GM18498 (cell line): ENCODE measurements at regions not wholly inside any gene's neighbourhood (a gene's known extent, or its start where the extent isn't known, plus 50 kb on each side); places are given as distances from the start of the nearest gene placed in this dataset.
A peak's percentile ranks its signal among the peaks of the same experiment; 100 is the strongest.

Source experiments
- ATAC-seq: cut with Tn5 transposase; IDR thresholded peaks from one replicate; pipeline ENCODE4 v1.9.1; 2021; ENCODE audit warnings: mild to moderate bottlenecking, moderate library complexity; ENCODE audit not compliant: unreplicated experiment

DNA sequence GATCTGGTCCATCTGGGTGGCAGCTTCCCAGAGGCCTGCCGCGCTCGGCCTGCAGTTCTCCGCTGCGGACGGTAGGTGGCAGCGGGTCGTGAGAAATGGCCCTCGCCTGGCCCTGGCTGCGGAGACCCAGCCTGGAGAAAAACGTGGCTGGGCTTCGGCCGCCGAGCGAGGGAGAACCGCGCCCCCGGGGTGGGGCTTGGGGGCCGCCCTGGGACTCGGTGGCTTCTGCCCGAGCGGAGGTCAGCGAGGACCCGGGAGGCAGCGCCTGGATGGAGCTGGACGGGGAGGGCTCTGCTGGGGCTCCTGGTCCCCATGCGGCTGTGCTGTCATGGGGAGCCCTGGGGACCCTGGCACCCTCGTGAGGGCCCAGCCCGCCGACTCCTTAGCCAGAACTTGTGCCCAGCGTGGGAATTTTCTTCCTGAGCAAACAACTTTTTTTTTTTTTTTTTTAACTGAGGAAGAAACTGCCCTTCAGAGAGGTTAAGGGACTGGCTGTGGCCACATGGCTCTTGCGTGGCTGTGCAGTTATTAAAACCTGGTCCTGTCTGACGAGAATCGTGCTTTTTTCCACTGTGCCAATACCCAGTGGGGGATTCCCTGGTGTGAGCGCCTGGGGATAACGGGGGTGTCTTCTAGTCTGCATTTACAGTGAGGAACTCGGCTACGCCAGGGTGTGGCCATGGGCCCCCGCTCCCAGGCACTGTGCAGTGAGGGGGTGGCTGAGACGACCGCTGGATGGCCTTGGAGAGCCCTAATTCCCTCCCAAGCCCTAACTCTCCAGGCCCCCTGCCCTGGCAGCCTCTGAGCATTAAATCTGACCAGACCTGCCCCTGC lies 535.6 kb downstream of the INSC start:
- ATAC-seq: peak; percentile 99

DNA sequence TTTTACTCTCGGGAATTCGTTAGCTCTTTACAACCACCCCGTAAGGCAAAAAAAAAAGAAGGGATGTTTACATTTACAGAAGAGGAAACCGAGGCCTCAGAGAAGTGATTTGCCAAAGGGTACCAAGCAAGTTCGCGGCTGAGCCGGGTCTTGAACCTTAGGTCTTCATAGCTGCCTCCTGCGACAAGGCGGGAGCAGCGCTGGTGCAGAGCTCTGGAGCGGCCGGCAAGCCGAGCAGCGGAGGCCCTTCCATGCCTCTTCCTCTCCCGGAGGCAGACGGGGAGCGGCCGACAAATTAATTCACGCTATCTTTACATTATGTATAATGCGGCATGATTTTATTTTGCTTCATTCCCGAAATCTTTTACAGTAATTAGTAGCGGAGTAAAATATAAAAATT lies 536.3 kb downstream of the INSC start:
- ATAC-seq: no peak

DNA sequence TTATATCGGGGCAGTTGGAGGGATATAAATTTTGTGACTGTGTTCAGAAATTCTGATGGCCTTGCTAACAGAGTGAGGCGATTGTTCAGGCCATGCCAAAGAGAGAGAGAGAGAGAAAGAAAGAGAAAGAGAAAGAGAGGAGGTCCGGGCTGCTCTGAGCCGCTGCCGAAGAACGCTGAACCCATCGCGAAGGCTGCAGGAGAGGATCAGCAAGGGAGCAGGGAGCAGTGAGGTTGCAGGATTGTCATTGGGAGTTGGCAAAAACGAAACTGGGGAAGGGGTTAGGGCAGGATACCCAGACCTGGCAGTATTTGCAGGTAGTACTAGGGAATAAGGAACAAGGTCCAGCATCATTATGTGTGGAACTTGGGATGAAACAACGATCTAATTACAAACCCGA lies 537.1 kb downstream of the INSC start:
- no peak for ATAC-seq

DNA sequence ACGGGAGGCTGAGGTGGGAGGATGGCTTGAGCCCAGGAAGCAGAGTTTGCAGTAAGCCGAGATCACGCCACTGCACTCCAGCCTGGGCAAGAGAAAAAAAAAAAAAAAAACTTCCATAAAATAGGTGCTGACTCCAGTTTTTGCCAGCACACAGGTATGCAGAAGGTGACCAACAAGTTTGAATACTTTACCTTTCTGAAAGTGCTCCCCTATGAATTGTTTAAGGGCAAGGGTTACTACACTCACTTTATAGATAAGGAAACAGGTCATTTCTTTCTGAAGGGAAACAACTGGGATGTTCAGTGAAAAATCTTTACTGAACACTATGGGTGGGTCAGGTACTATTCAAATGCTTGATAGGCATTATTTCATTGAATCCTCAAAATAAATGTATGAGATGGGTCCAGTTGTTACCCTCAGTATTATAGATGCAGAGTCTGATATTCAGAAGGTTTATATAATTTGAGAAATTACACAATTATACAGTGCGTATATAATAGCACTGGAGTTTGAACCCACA lies 538.5 kb downstream of the INSC start:
- no peak for ATAC-seq

DNA sequence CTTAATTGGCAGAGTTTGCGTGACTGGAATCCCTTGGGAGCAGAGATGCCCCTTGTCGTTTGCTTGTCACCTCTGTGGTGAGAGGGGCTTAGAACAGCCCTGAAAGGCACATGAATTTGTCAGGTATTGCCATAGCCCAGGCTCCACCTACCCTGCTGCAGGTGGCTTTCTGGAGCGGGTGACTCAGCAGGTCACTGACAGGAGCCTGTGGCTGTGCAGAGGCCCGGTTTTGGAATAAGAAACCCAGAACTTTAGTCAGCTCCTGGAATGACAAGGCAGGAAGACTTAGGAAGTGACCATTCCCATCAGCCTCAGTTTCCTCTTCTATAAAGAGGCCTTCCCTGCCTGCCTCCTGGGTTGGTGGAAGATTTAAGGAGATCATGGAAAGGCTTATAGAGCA lies 539.7 kb downstream of the INSC start:
- no peak for ATAC-seq

DNA sequence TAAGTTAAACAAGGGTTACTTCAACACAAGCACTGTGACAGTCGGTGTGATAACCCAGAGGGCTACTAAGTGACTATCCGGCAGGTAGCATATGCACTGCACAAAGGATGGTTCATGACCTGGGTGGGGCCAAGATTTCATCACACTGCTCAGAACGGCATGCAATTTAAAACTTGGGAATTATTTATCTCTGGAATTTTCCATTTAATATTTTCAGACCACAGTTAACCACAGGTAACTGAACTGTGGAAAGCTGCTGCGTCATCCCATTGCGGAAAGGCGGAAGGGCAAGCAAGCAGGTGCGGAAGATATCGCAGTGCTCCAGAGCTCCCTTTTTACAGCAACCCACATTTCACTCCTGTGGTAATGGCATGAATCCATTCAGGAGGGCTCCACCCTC lies 540.8 kb downstream of the INSC start:
- no peak for ATAC-seq

DNA sequence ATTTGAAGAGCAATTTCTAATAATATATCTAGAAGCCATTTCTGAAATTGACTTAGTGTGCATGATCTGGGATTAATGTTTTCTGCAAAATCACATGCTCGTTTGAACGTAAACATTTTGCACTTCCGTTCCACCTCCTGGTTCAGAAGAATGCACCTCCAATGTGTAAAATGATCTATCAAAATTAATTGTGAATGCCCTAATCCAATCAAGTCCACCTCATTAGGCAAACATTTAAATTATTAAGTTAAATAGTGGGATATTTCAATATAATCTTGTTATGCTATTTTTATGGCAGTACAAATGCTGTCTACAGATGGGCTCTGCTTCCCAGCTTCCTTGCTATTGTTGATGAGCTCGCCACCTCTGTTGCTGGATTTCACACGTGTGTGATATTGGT lies 542.5 kb downstream of the INSC start:
- no peak for ATAC-seq

DNA sequence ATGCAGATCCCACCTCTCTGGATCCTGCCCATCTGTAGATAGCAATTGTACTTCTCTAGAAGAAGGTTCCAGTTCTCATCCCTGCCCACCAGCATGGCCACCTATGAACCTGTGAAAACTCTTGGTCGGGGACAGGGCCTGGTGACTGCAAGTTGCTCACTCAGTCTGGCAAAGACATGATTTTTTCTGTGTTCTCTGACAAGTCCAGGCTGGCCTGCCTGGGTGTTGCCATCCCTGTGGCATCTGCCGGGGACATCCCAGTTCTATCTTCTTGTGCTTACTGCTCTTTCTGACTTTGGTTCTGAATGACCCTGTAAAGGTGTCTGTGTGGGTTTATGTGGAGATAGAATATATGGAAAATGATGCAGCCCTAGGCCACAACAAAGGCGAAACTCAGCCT lies 545.8 kb downstream of the INSC start:
- no peak for ATAC-seq

DNA sequence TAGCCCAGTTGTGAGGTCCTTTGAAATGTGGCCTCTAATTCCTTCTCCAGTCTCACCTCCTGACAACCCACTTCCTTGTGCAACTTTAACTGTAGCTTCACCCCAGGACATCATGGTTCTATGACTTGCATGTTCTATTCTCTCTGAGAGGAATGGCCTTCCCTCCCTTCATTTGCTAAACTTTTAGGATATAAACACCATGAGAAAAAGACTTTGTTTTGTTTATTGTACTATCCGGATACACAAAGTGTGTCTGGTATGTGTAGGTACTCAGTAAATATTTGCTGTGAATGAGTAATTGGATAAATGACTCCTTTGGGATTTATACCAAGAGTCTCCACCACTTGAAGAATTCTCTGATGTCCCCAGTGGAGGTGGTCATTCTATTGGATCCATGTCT lies 547.6 kb downstream of the INSC start:
- ATAC-seq: no peak

DNA sequence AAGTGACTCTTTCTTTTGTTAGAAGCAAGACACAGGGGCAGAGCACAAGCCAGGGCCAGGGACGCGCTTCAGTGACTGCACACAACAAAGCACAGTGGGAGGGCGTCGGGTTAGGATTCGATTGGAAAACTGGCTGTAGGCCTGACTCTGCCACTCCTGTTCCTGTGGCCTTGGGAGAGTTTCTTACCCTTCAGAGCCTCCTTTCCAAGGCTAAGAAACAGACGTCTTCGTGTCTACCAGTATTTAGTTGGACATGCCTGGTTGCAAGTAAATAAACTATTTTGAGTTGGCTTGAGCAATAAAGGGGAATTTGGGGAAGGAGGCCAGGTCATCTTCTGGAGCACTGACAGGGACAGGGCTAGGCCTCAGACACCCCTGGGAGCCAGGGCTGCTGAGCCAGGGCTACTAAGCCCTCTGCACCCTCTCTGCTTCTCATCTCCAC lies 549.1 kb downstream of the INSC start:
- no peak for ATAC-seq

DNA sequence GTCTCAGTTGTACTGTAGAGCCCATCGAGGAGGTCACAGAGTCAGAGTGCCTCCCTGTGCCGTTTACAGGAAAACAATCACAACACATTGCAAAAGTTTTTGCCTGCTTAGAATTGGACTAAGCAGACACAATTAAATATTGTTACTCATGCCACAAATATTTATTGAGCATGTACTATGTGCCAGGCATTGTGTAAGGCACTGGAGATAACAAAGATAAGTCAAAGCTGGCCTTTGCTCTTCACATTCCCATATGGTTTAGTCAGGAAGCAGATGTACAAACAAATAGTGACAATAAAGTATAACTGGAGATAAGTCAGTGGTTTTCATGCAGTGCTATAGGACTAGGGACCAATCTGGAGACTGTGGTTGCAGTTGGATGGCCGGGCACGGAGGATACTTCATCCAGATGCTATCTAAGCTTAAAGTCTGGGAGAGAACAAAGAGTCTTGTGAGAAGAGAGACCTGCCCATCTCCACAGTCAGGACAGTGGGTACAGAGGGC lies 550.7 kb downstream of the INSC start:
- ATAC-seq: no peak

DNA sequence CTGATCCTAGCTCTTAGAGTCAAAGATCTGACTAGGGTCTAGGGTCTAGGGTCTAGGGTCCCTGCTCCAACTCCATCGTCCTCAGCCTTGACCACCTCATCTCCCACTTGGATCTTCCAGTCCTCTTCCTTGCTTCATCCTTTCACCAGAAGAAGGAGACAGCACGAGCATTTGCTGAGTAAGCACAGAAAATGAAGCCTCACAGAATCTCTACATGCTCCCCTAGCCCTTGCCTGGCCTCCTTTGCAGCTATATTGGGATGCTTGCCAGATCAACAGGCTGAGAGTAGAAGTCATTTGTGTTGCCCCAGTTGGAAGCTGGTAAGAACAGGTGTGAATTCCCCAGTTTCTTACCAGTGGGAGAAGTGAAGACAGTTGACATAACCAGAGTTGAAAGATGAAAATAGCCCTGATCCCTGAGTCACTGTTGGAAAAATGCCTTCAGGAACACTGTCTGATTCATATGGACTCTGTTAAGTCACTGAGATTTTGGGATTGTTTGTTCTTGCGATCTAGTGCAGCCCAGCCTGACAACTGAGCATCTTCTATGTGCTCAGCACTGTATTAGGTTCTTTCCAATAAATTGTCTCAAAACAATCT lies 552.5 kb downstream of the INSC start:
- no peak for ATAC-seq

DNA sequence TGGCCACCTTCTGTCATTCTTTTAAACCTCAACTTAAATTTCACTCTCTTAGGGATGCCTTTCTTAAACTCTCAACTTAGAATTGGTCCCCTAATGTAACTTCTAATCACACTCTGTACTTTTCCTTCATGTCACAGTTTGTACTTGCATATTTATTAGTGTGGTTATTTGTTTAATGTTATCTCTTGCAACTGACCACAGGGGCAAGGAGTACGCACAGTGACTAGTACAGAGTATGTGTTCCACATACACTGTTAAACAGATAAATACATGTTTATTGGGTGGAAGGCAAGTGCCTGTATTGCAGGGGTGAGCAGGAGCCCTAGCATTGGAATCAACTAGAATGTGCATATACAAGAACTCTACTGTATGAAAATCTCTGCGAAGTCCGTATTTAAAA lies 554.0 kb downstream of the INSC start:
- ATAC-seq: no peak

DNA sequence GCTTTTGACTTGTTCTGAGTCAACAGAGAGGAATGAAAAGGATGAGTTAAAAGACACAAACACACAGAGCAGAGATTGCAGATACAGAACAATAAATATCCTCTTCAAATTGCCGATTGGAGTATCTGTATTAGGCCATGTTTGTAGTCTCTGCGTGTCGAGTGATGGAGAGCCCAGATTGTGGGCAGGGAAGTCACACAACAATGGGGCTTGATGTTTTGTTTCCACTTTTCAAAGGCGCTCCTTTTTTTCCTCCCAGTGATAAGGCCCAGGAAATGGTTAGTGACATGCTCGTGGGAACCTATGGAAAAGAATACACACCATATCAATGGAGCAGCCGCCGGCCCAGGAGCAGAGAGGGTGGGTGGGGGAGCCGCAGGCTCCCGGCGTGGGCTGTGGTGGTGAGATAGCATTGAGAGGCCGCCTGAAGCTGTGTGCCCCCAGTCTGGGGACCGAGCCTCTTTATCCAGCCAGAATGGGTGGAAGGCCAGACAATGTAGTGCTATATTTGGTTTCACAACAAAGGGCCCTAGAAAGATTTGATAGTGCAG lies 555.9 kb downstream of the INSC start:
- ATAC-seq: no peak

DNA sequence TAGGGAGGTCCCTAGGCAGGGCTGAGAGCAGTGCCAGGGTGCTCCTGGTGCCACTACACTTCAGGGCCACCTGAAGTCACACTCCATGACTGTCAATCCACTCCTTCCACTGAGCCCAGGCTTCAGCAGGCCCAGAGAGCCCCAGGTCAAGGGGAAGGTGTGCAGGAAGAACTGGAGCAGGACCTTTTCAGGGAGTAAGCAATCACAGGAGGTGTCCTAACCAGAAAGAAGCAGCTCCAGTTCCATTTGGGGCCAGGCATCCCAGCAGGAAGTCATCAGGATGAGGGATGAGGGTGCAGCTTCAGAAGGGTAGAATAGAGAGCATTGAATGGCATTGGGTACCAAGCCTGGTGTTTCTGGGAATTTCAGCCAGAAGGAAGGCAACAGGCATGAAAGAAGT lies 556.5 kb downstream of the INSC start:
- ATAC-seq: no peak

DNA sequence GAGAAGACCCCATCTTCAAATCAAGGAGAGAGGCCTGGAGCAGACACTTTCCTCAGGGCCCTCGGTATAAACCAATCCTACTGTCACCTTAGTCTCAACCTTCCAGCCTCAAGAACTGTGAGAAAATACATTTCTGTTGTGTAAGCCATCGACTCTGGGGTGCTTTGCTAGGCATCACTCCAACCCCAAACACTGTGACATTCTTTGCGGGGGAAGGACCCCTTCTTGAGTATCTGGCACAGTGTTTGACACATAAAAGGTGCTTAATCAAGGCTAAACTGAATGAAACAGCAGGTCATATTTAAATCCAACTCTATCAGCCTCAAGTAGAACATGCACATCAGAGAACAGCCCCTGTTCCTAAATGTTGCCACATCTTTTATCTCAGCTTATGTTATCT lies 558.1 kb downstream of the INSC start:
- ATAC-seq: no peak

DNA sequence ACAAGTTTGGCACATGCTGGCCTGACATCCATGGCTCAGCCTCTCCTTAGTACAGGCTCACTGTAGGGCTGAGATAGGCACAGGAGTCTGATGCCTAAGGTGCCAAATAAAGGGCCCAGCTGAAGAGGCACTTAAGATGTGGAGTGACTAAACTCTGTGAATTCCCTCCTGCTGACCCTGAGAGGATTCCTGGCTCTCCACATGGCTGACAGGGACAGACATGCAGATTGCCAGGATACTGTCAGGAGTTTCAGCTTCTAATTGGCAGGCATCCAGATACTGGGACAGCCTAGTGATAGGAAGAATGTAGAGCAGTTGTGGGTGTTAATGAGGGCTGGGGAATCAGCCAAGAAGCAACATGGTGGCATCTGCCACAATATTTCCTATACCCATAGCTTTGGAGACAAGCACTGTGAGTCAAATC lies 558.7 kb downstream of the INSC start:
- ATAC-seq: no peak

DNA sequence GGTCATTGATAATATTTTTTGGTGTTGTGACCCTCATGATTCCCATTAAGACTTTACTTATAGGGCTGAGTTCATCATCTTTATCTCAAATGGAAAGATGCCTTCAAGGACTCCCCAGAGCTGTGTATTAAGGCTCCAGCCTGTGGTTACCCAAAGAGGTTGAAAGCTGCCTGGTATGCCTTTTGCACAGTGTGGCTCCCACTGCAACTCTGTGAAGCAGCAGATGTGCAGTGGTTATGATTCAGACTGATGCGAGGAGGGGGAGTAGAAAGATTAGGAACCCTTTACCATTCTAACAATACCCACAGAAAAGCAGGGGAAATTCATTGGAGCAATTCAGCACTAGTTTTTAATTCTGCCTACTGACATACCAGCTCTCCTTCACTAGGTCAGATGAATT lies 560.0 kb downstream of the INSC start:
- ATAC-seq: no peak

DNA sequence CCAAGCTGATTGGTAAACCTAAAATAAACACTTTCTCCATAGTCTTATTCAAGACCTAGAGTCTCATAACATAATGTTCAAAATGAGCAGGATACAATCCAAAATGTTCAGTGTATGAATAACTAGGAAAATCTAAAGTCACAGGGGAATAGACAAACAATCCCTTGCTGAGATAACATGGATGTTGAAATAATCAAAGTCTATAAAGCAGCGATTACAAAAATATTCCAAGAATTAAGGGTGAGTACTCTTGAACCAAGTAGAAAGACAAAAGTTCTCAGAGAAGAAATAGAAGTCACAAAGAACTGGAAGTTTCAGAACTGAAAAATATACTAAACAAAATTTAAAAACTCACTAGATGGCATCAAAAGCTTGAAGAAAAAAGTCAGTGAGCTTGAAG lies 561.0 kb downstream of the INSC start:
- no peak for ATAC-seq

DNA sequence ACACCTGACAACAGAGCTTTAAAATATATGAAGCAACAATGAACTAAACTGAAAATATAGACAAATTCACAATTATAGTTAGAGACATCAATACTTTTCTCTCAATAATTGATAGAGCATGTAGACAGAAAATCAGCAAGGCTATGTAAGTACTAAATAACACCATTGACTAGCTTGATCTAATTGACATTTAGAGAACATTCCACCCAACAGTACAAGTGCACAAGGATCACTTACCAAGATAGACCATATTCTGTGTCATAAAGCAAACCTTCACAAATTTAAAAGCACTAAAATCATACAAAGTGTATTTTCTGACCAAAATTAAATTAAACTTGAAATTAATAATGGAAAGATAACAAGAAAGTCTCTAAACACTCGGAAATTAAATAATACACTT lies 562.5 kb downstream of the INSC start:
- no peak for ATAC-seq

DNA sequence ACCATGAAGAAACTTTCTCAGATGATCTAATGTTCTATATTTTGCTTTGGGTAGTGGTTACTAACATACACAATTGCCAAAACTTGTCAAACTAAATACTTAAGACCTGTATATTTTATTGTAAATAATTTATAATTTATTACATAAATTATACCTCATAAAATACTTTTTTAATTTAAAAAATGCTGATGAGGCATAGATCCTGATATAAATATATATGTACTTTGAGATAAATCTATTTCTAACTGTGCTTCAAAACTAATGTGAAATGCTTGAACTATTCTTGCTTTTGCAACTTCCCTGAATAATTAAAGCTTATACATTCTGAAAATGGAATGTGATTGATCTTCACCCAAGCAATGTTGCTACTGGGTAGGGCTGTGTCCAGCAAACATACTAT lies 568.8 kb downstream of the INSC start:
- no peak for ATAC-seq

DNA sequence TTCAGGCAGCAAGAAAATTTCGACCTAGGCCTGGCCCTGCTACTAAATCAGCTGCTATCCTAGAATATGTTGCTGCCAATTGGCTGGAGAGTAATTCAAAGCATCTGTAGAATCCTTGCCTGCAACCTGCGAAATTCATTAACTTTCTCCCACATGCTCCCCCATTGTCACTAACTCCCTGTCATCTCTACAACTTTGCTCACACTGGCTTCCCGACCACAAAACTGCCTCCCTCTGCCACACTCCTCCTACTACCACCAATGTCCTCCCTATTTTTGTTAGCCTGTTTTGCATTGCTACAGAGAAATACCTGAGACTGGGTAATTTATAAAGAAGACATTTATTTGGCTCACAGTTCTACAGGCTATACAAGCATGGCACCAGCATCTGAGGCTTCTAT lies 570.6 kb downstream of the INSC start:
- ATAC-seq: no peak
